IMR-90 (cell line): ENCODE measurements at regions not wholly inside any gene's neighbourhood (a gene's known extent, or its start where the extent isn't known, plus 50 kb on each side); places are given as distances from the start of the nearest gene placed in this dataset.
"Not testable (repeated sequence)": the region's sequence is repeated elsewhere in the genome, so short reads cannot be mapped to it uniquely, and the experiment has no call there.

Experiments
- ATAC-seq: fragments of 200-7000 bp; cut with Tn5 transposase; 2 replicates; pipeline ENCODE4 v1.9.1; 2020; ENCODE audit warnings: low read depth, mild to moderate bottlenecking, moderate library complexity
- BruUV-seq: library from RNA; stranded (reverse); fragments of 400-500 nt; replicated peaks from 2 replicates; lab custom pipeline; 2021; lab: Mats Ljungman, UMichigan
- CTCF ChIA-PET: fragments of 300-600 bp; formaldehyde crosslinking; extraction: SDS; loops from one replicate; lab custom pipeline; 2021; ENCODE audit warnings: antibody characterized with exemption; lab: Yijun Ruan, JAX
- POLR2A ChIA-PET: fragments of 300-600 bp; sonication (Branson Sonifier 250); formaldehyde crosslinking; loops from one replicate; lab custom pipeline; 2022; ENCODE audit warnings: antibody characterized with exemption; ENCODE audit not compliant: unreplicated experiment; lab: Charles Lee
- DNase-seq: peaks from one replicate; pipeline ENCODE4 v3.0.0; 2013
- H2AFZ ChIP-seq: replicated peaks from 2 replicates; pipeline ENCODE3; 2013; ENCODE audit warnings: low read length, mild to moderate bottlenecking; ENCODE audit not compliant: poor library complexity
- H2AK5ac ChIP-seq: 2 replicates; pipeline ENCODE4 v1.6.1; 2013; ENCODE audit warnings: low read depth, low read length, inconsistent platforms
- H2AK9ac ChIP-seq: replicated peaks from 2 replicates; pipeline ENCODE3; 2013; ENCODE audit warnings: mild to moderate bottlenecking, low read depth, low read length, moderate library complexity; ENCODE audit not compliant: poor library complexity
- H2BK120ac ChIP-seq: 2 replicates; pipeline ENCODE4 v1.6.1; 2013; ENCODE audit warnings: low read depth, low read length, inconsistent platforms
- H2BK15ac ChIP-seq: 3 replicates; pipeline ENCODE4 v1.6.1; 2013; ENCODE audit warnings: low read depth, low read length, inconsistent platforms
- H2BK20ac ChIP-seq: 2 replicates; pipeline ENCODE4 v1.6.1; 2013; ENCODE audit warnings: low read depth, mild to moderate bottlenecking, inconsistent platforms, low read length, moderate library complexity
- H2BK5ac ChIP-seq: 2 replicates; pipeline ENCODE4 v1.6.1; 2013; ENCODE audit warnings: mild to moderate bottlenecking, low read depth, low read length, inconsistent platforms; ENCODE audit not compliant: poor library complexity, severe bottlenecking
- H3K14ac ChIP-seq: replicated peaks from 2 replicates; pipeline ENCODE4 v1.6.1; 2013; ENCODE audit warnings: low read depth, low read length, inconsistent platforms
- H3K18ac ChIP-seq: 2 replicates; pipeline ENCODE4 v1.6.1; 2013; ENCODE audit warnings: low read depth, low read length, control low read depth
- H3K23ac ChIP-seq: 2 replicates; pipeline ENCODE4 v1.6.1; 2013; ENCODE audit warnings: low read depth, low read length, inconsistent platforms
- H3K27ac ChIP-seq: 2 replicates; pipeline ENCODE4 v1.5.1; 2013; ENCODE audit warnings: mild to moderate bottlenecking, control low read depth, low read length; ENCODE audit not compliant: insufficient read depth
- H3K27me3 ChIP-seq: 2 replicates; pipeline ENCODE4 v1.6.1; 2013; ENCODE audit warnings: low read length; ENCODE audit not compliant: control insufficient read depth, insufficient read depth
- H3K36me3 ChIP-seq: 2 replicates; pipeline ENCODE4 v1.6.1; 2013; ENCODE audit warnings: low read length, mixed read lengths; ENCODE audit not compliant: control insufficient read depth, insufficient read depth
- H3K4ac ChIP-seq: 2 replicates; pipeline ENCODE4 v1.6.1; 2013; ENCODE audit warnings: low read depth, low read length, inconsistent platforms
- H3K4me1 ChIP-seq: 2 replicates; pipeline ENCODE4 v1.6.1; 2013; ENCODE audit warnings: low read length, mixed read lengths; ENCODE audit not compliant: control insufficient read depth, insufficient read depth
- H3K4me2 ChIP-seq: 2 replicates; pipeline ENCODE4 v1.6.1; 2013; ENCODE audit warnings: low read depth, mild to moderate bottlenecking, control low read depth, low read length, moderate library complexity
- H3K4me3 ChIP-seq: 2 replicates; pipeline ENCODE4 v1.5.1; 2013; ENCODE audit warnings: low read depth, mild to moderate bottlenecking, control low read depth, low read length, moderate library complexity; ENCODE audit not compliant: insufficient read depth
- H3K56ac ChIP-seq: 2 replicates; pipeline ENCODE4 v1.6.1; 2013; ENCODE audit warnings: low read length, inconsistent platforms; ENCODE audit not compliant: insufficient read depth; ENCODE audit errors: extremely low read depth
- H3K79me1 ChIP-seq, 2 experiments: 2 replicates each; pipeline ENCODE4 v1.6.1; 2013; ENCODE audit warnings: low read length in 2 of 2, inconsistent platforms in 1 of 2, low read depth in 1 of 2
- H3K9ac ChIP-seq: 2 replicates; pipeline ENCODE4 v1.6.1; 2013; ENCODE audit warnings: low read depth, low read length, control low read depth
- H3K9me1 ChIP-seq: 2 replicates; pipeline ENCODE4 v1.6.1; 2013; ENCODE audit warnings: low read length, inconsistent platforms; ENCODE audit not compliant: insufficient read depth
- H3K9me3 ChIP-seq: 2 replicates; pipeline ENCODE4 v1.6.1; 2013; ENCODE audit warnings: low read length; ENCODE audit not compliant: control insufficient read depth, insufficient read depth
- H4K20me1 ChIP-seq: 2 replicates; pipeline ENCODE4 v1.6.1; 2013; ENCODE audit warnings: low read length, inconsistent platforms; ENCODE audit not compliant: insufficient read depth
- H4K5ac ChIP-seq: 2 replicates; pipeline ENCODE4 v1.6.1; 2013; ENCODE audit warnings: mild to moderate bottlenecking, low read depth, low read length, control low read depth
- H4K8ac ChIP-seq, 2 experiments: 2 replicates each; pipeline ENCODE4 v1.6.1; 2013; ENCODE audit warnings: low read depth in 2 of 2, low read length in 2 of 2, control low read depth in 1 of 2, inconsistent platforms in 1 of 2
- H4K91ac ChIP-seq: 2 replicates; pipeline ENCODE4 v1.6.1; 2013; ENCODE audit warnings: low read depth, low read length, inconsistent platforms; ENCODE audit not compliant: insufficient read depth
- WGBS, 2 experiments: methylation state at CpG; one replicate each; pipeline versions ENCODE4 v1.1.5 to v1.1.7; 2013; ENCODE audit warnings: missing lambda C conversion rate in 2 of 2; ENCODE audit not compliant: insufficient read length in 1 of 2; ENCODE audit errors: extremely low coverage in 2 of 2; 5-methylcytosine and 5-hydroxymethylcytosine counted together
- dilution Hi-C: fragments of 300-500 bp; cut with HindIII; formaldehyde crosslinking; loops from one replicate; pipeline ENCODE4 v1.14.3; 2018; ENCODE audit warnings: low sequenced_read_pairs; ENCODE audit not compliant: unreplicated experiment
- in situ Hi-C: fragments of 300-500 bp; cut with MboI; formaldehyde crosslinking; loops from 3 replicates; pipeline ENCODE4 v1.14.3; 2019; ENCODE audit warnings: low sequenced_read_pairs, inconsistent platforms, mixed read lengths
- intact Hi-C: fragments of 100-400 bp; cut with micrococcal nuclease; formaldehyde crosslinking; loops from 2 replicates; pipeline ENCODE4 v1.10.0; 2022

- dilution Hi-C loops, POLR2A ChIA-PET: not testable (repeated sequence)
- WGBS, 2 experiments = 60% methylated on average over 1 of the region's 3 CpGs; no CpG with 5 or more reads in 1 of the 2 experiments
Observed at GRCh38 chr11:87559852-87560251, 522.1 kb downstream of the TMEM135 start.

More at GRCh38 chr11:87559852-87560251, 522.1 kb downstream of the TMEM135 start:
- H2BK15ac ChIP-seq, H2AK9ac ChIP-seq, H2BK5ac ChIP-seq, ATAC-seq, H4K91ac ChIP-seq, H3K18ac ChIP-seq, intact Hi-C loops, H4K5ac ChIP-seq, H3K56ac ChIP-seq, H3K23ac ChIP-seq, H3K4me3 ChIP-seq, H3K4ac ChIP-seq, in situ Hi-C loops, H2BK20ac ChIP-seq, H3K9ac ChIP-seq, H3K79me1 ChIP-seq, H3K27ac ChIP-seq, H2BK120ac ChIP-seq, BruUV-seq, DNase-seq, H2AFZ ChIP-seq, H4K8ac ChIP-seq, H4K20me1 ChIP-seq, H3K27me3 ChIP-seq, H3K4me1 ChIP-seq, H3K9me3 ChIP-seq, H3K9me1 ChIP-seq, CTCF ChIA-PET, H2AK5ac ChIP-seq, H3K14ac ChIP-seq, H3K36me3 ChIP-seq, H3K4me2 ChIP-seq: not testable (repeated sequence)
